ENCODE measurements at regions not wholly inside any gene's neighbourhood (a gene's known extent, or its start where the extent isn't known, plus 50 kb on each side); places are given as distances from the start of the nearest gene placed in this dataset.

- WGBS, 2 donors: 73 to 74% methylated on average over 5 to 7 of the region's 7 CpGs
- no peaks in the 10 kb centered on the region for H3K9me3 ChIP-seq
- DNase-seq (ENCODE audit: low spot score in 2 of 2): no peak
- TF ChIP-seq EP300 (IDR thresholded peaks at IDR 0.05) (no peak), CTCF (IDR thresholded peaks at IDR 0.05) (no peak)
- no peak overlapping the region for H3K27ac ChIP-seq
- H3K4me1 ChIP-seq: peaks cover 0 to under 1% (median 0%) of the 10 kb centered on the region in 4 donors
- H3K36me3 ChIP-seq: no peaks in the 10 kb centered on the region
- no peak overlapping the region for H3K4me3 ChIP-seq
- peaks cover 0 to 29% of the 10 kb centered on the region in 2 donors for H3K27me3 ChIP-seq
These were observed 53.4 kb upstream of the LHX5 start for GRCh38 chr12:113525066-113525465.

GRCh38 chr12:113524495-113524894 is 52.8 kb upstream of the LHX5 start:
- 76 to 85% methylated on average over 5 of the region's 5 CpGs for WGBS, 2 donors
- Histone ChIP-seq H3K4me1 (peaks cover 0 to 7% (median 0%) of the 10 kb centered on the region in 4 donors), H3K9me3 (no peaks in the 10 kb centered on the region), H3K4me3 (no peak overlapping the region), H3K36me3 (no peaks in the 10 kb centered on the region), H3K27me3 (peaks cover 0 to 35% of the 10 kb centered on the region in 2 donors), H3K27ac (no peak overlapping the region)
- no peak for DNase-seq (ENCODE audit: low spot score in 2 of 2)
- no peak for TF ChIP-seq CTCF (IDR thresholded peaks at IDR 0.05)
- TF ChIP-seq EP300 (IDR thresholded peaks at IDR 0.05): no peak

GRCh38 chr12:113521708-113522107 is 50.0 kb upstream of the LHX5 start:
- no peak overlapping the region for H3K4me3 ChIP-seq
- 43 to 49% methylated on average over 8 of the region's 8 CpGs for WGBS, 2 donors
- peaks cover 0 to 8% (median 0%) of the 10 kb centered on the region in 4 donors for H3K4me1 ChIP-seq
- no peak for TF ChIP-seq EP300 (IDR thresholded peaks at IDR 0.05)
- no peak for TF ChIP-seq CTCF (IDR thresholded peaks at IDR 0.05)
- DNase-seq (ENCODE audit: low spot score in 2 of 2): no peak
- H3K27ac ChIP-seq: no peak overlapping the region
- peaks cover 0 to 5% (median 0%) of the 10 kb centered on the region in 4 donors for H3K9me3 ChIP-seq
- no peaks in the 10 kb centered on the region for H3K36me3 ChIP-seq
- H3K27me3 ChIP-seq: peaks cover 0 to 49% of the 10 kb centered on the region in 2 donors
